AG04449 (cell line): ENCODE measurements at regions not wholly inside any gene's neighbourhood (a gene's known extent, or its start where the extent isn't known, plus 50 kb on each side); places are given as distances from the start of the nearest gene placed in this dataset.

Experiments
- CTCF ChIA-PET: fragments of 350-600 bp; formaldehyde crosslinking; extraction: SDS; loops from one replicate; lab custom pipeline; 2021; ENCODE audit warnings: antibody characterized with exemption; lab: Yijun Ruan, JAX
- POLR2A ChIA-PET: fragments of 400-600, 350-600 bp; formaldehyde crosslinking; extraction: SDS; loops from one replicate; lab custom pipeline; 2020; ENCODE audit warnings: antibody characterized with exemption, inconsistent platforms; lab: Yijun Ruan, JAX
- DNase-seq: peaks from one replicate; pipeline ENCODE4 v3.0.0-alpha.2; 2010; ENCODE audit warnings: low read depth, low spot score
- H3K4me3 ChIP-seq: 2 replicates; pipeline ENCODE4 v1.5.1; 2011; ENCODE audit warnings: low read depth, mild to moderate bottlenecking, control low read depth, low read length
- TF ChIP-seq, protein P1 (sequence below): IDR thresholded peaks from one replicate; pipeline ENCODE4 v1.5.1; 2011; ENCODE audit warnings: mild to moderate bottlenecking, moderate library complexity, low read length, control low read depth, inconsistent platforms; ENCODE audit not compliant: insufficient read depth; ENCODE audit errors: missing control alignments

DNA sequence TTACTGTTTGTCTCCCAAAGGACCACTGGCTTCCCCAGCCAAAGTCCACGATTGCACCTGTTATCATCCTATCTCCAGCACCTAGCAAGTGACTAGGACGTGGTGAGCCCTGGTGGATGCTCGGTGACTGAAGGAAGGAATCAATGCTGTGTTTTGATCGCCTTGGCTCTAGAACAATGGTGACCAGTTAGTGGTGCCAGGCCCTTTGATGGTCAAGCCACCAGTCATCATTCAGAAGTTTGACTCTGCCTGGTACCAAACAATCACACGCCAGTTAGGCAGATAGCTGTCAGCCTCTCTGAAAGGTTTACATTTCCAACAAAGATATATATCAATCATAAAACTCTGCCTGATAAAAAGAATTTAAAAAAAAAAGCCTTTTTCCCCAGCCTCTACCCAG lies 244.1 kb downstream of the SH3BP4 start:
- TF ChIP-seq, protein P1, sequence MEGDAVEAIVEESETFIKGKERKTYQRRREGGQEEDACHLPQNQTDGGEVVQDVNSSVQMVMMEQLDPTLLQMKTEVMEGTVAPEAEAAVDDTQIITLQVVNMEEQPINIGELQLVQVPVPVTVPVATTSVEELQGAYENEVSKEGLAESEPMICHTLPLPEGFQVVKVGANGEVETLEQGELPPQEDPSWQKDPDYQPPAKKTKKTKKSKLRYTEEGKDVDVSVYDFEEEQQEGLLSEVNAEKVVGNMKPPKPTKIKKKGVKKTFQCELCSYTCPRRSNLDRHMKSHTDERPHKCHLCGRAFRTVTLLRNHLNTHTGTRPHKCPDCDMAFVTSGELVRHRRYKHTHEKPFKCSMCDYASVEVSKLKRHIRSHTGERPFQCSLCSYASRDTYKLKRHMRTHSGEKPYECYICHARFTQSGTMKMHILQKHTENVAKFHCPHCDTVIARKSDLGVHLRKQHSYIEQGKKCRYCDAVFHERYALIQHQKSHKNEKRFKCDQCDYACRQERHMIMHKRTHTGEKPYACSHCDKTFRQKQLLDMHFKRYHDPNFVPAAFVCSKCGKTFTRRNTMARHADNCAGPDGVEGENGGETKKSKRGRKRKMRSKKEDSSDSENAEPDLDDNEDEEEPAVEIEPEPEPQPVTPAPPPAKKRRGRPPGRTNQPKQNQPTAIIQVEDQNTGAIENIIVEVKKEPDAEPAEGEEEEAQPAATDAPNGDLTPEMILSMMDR = no peak
- ChIA-PET POLR2A (no interaction called here), CTCF (no interaction called here)
- DNase-seq = no peak
- no peak overlapping the region for H3K4me3 ChIP-seq

DNA sequence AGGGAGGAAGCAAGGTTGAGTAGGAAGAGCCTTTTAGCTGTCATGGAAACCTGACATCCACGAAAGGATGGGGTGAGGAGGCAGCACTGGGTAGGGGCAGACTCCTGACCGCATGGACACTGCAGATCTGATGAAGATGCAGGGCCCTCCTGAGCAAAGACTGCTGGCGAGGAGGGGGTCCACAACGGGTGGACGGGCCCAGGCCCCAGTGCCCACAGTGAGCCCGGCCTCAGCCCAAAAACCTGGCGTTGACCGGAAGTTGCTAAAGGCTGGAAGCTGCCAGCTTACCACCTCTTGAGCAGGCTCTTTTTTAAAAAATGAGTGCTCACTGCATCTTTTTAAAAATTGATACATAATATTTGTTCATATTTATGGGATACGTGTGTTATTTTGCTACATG lies 247.3 kb downstream of the SH3BP4 start:
- H3K4me3 ChIP-seq = no peak overlapping the region
- TF ChIP-seq, protein P1 = no peak
- CTCF ChIA-PET = no interaction called here
- POLR2A ChIA-PET = no interaction called here
- no peak for DNase-seq

DNA sequence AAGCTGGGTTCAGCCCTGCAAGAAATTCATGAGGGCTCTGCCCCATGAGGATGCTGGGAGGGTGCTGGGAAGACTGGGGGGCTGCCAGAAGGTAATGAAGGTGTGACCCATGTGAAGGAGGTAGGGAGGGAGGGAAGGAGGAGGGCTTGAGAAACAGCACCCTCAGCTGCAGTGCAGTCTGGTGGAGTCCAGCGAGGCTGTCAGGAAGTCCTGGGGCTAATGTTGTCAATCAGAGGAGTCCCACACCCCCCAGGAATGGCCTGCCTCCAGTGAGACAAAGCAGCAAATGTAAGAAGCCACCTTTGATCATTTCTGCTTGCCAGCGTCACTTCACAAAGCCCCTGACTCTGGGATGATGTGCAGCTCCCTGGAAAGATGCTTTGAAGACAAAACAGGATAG lies 248.4 kb downstream of the SH3BP4 start:
- DNase-seq = no peak
- POLR2A ChIA-PET = no interaction called here
- TF ChIP-seq, protein P1 = no peak
- CTCF ChIA-PET = no interaction called here
- H3K4me3 ChIP-seq = no peak overlapping the region

DNA sequence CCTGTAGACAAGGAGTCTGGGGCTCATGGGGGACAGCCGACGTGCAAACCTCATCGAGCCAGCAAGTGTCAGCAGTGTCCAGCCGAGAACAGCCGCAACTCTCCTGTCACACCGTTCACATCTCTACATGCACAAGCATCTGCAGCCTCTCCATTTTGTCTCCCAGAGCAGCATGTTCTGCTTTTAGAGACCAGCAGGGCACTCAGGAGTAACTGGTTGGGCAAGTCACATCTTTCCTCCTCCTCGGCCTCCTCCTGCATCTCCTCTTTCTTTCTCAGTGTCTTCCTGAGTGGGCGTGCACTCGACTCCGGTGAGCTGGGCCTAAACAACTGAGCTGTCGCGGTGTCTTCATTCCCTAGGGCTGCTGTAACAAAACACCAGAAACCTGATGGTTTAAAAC lies 249.9 kb downstream of the SH3BP4 start:
- DNase-seq = no peak
- CTCF ChIA-PET = no interaction called here

DNA sequence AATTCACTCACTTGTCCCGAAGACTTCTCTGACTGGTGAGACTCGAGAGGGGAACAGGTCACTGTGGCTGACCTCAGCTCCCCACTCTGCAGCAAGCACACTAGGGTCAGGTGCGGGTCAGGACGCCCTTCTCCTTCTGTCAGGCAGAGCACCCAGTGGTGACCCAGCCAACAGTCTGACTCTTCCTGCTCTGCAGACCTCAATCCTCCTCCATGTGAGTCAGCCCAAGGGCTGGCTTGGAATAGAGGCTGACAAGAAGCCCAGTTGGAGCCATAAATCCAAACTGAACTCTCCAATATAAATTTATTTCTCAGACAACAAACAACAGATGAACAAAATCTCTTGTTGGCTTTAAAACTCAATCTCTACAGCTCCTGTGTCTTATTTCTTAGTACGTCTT lies 253.1 kb downstream of the SH3BP4 start:
- ChIA-PET CTCF (no interaction called here), POLR2A (no interaction called here)
- TF ChIP-seq, protein P1 = no peak
- DNase-seq = no peak
- H3K4me3 ChIP-seq = no peak overlapping the region

More for the DNA sequence above, 249.9 kb downstream of the SH3BP4 start:
- POLR2A ChIA-PET = no interaction called here
- TF ChIP-seq, protein P1 = no peak
- no peak overlapping the region for H3K4me3 ChIP-seq

DNA sequence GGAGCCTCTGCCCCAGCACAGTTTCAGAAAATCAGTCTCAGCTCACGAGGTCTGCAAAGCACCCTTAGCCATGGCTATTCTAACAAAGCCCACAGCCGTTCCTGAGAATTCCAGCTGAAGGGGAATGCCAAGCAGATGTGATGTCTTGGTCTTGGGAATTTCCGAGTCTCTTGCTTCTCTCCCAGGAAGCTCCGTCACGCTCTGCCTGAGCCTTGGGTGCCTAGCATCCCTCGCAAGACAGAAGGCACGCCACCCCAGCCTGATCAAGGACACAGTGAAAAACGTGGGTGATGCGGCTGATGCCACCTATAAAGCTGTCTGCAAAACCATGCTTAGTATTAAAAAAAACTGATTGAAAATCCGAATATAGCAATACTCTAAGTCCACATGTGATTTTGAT lies 254.6 kb downstream of the SH3BP4 start:
- TF ChIP-seq, protein P1 = no peak
- POLR2A ChIA-PET = no interaction called here
- no peak overlapping the region for H3K4me3 ChIP-seq
- no peak for DNase-seq
- CTCF ChIA-PET = no interaction called here
